ENCODE measurements at regions not wholly inside any gene's neighbourhood (a gene's known extent, or its start where the extent isn't known, plus 50 kb on each side); places are given as distances from the start of the nearest gene placed in this dataset.

GRCh38 chr10:108037061-108037460 is 872.6 kb upstream of the SORCS1 start:
- no peak for TF ChIP-seq FOXK2 (IDR thresholded peaks at IDR 0.05)
- no peak for TF ChIP-seq LEF1 (IDR thresholded peaks at IDR 0.05; ENCODE audit: borderline replicate concordance)
- TF ChIP-seq NFRKB (IDR thresholded peaks at IDR 0.05): no peak
- no peak for TF ChIP-seq SUZ12 (IDR thresholded peaks at IDR 0.05)
- no peak for TF ChIP-seq SP1 (IDR thresholded peaks at IDR 0.05)
- no peak for TF ChIP-seq L3MBTL2 (conservative IDR thresholded peaks at IDR 0.05)
- no peak for TF ChIP-seq FOXM1 (IDR thresholded peaks at IDR 0.05; ENCODE audit: borderline replicate concordance)
- TF ChIP-seq ARNT (IDR thresholded peaks at IDR 0.05): no peak
- TF ChIP-seq ELF4 (IDR thresholded peaks at IDR 0.05): no peak
- no peak for TF ChIP-seq ZNF384 (IDR thresholded peaks at IDR 0.05)
- TF ChIP-seq HDGF (IDR thresholded peaks at IDR 0.05; ENCODE audit: borderline replicate concordance): no peak
- TF ChIP-seq CTBP1 (IDR thresholded peaks at IDR 0.05; ENCODE audit: borderline replicate concordance): no peak
- TF ChIP-seq TARDBP (IDR thresholded peaks at IDR 0.05): no peak

All from HEK293T (cell line).